ENCODE measurements at regions not wholly inside any gene's neighbourhood (a gene's known extent, or its start where the extent isn't known, plus 50 kb on each side); places are given as distances from the start of the nearest gene placed in this dataset.

DNA sequence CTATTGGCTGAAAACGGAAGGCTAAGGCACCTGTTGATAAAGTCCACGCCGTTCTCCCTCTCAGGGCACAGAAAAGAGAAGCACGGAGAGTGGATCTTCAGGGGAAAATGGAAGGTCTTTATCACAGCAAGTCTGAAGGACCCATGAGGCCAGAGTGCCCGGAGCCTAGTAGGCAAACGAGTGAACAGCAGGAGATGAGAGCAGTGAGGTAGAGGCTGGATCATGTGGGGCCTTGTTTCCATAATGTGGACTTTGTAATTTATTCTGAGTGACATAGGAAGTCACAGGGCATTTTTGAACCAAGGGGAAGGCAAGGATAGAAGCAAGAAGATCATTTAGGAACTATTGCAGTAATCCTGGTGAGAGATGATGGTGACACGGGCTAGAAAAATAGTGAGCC lies 287.2 kb upstream of the NRIP1 start:
- TF ChIP-seq, protein P1, sequence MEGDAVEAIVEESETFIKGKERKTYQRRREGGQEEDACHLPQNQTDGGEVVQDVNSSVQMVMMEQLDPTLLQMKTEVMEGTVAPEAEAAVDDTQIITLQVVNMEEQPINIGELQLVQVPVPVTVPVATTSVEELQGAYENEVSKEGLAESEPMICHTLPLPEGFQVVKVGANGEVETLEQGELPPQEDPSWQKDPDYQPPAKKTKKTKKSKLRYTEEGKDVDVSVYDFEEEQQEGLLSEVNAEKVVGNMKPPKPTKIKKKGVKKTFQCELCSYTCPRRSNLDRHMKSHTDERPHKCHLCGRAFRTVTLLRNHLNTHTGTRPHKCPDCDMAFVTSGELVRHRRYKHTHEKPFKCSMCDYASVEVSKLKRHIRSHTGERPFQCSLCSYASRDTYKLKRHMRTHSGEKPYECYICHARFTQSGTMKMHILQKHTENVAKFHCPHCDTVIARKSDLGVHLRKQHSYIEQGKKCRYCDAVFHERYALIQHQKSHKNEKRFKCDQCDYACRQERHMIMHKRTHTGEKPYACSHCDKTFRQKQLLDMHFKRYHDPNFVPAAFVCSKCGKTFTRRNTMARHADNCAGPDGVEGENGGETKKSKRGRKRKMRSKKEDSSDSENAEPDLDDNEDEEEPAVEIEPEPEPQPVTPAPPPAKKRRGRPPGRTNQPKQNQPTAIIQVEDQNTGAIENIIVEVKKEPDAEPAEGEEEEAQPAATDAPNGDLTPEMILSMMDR (IDR thresholded peaks at IDR 0.05; ENCODE audit: insufficient read depth, low read length) = no peak
- no peak for TF ChIP-seq POLR2AphosphoS5 (IDR thresholded peaks at IDR 0.05; ENCODE audit: low read depth)
- TF ChIP-seq GABPA (IDR thresholded peaks at IDR 0.05; ENCODE audit: low read depth) = no peak
- TF ChIP-seq, protein P2, sequence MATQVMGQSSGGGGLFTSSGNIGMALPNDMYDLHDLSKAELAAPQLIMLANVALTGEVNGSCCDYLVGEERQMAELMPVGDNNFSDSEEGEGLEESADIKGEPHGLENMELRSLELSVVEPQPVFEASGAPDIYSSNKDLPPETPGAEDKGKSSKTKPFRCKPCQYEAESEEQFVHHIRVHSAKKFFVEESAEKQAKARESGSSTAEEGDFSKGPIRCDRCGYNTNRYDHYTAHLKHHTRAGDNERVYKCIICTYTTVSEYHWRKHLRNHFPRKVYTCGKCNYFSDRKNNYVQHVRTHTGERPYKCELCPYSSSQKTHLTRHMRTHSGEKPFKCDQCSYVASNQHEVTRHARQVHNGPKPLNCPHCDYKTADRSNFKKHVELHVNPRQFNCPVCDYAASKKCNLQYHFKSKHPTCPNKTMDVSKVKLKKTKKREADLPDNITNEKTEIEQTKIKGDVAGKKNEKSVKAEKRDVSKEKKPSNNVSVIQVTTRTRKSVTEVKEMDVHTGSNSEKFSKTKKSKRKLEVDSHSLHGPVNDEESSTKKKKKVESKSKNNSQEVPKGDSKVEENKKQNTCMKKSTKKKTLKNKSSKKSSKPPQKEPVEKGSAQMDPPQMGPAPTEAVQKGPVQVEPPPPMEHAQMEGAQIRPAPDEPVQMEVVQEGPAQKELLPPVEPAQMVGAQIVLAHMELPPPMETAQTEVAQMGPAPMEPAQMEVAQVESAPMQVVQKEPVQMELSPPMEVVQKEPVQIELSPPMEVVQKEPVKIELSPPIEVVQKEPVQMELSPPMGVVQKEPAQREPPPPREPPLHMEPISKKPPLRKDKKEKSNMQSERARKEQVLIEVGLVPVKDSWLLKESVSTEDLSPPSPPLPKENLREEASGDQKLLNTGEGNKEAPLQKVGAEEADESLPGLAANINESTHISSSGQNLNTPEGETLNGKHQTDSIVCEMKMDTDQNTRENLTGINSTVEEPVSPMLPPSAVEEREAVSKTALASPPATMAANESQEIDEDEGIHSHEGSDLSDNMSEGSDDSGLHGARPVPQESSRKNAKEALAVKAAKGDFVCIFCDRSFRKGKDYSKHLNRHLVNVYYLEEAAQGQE (IDR thresholded peaks at IDR 0.05; ENCODE audit: insufficient replicate concordance, low read depth) = no peak
